SK-N-SH treated with all-trans-retinoic acid at 6 μM for 48 hours (cell line): ENCODE measurements at regions not wholly inside any gene's neighbourhood (a gene's known extent, or its start where the extent isn't known, plus 50 kb on each side); places are given as distances from the start of the nearest gene placed in this dataset.

Experiments
- ATAC-seq: fragments of 200-7000 bp; cut with Tn5 transposase; 3 replicates; pipeline ENCODE4 v1.9.1; 2020; ENCODE audit warnings: mild to moderate bottlenecking, moderate library complexity
- BACH2 ChIP-seq: fragments of 250-450 bp; sonication (Bioruptor Pico); IDR thresholded peaks from 2 replicates; pipeline ENCODE4 v1.9.0; 2021; ENCODE audit warnings: mild to moderate bottlenecking, borderline replicate concordance
- CSDC2 ChIP-seq: fragments of 250-450 bp; sonication (Bioruptor Pico); IDR thresholded peaks from 2 replicates; pipeline ENCODE4 v1.5.0; 2020; ENCODE audit warnings: mild to moderate bottlenecking, moderate library complexity
- ESRRG ChIP-seq: fragments of 250-450 bp; sonication (Bioruptor Pico); IDR thresholded peaks from 2 replicates; pipeline ENCODE4 v1.6.1; 2021; ENCODE audit warnings: mild to moderate bottlenecking
- GLIS3 ChIP-seq: fragments of 250-450 bp; sonication (Bioruptor Pico); IDR thresholded peaks from 2 replicates; pipeline ENCODE4 v1.5.0; 2020; ENCODE audit warnings: mild to moderate bottlenecking, moderate library complexity
- ISL1 ChIP-seq: fragments of 250-450 bp; sonication (Bioruptor Pico); IDR thresholded peaks from 2 replicates; pipeline ENCODE4 v2.1.2; 2022; ENCODE audit warnings: mild to moderate bottlenecking, moderate library complexity
- OSR1 ChIP-seq: fragments of 250-450 bp; sonication (Bioruptor Pico); IDR thresholded peaks from 2 replicates; pipeline ENCODE4 v1.8.0; 2022; ENCODE audit warnings: moderate library complexity, mild to moderate bottlenecking, inconsistent platforms
- PPARA ChIP-seq: fragments of 250-450 bp; sonication (Bioruptor Pico); IDR thresholded peaks from 2 replicates; pipeline ENCODE4 v1.5.0; 2020; ENCODE audit warnings: mild to moderate bottlenecking, borderline replicate concordance
- RARB ChIP-seq: fragments of 250-450 bp; sonication (Bioruptor Pico); IDR thresholded peaks from 2 replicates; pipeline ENCODE4 v1.8.0; 2021; ENCODE audit warnings: mild to moderate bottlenecking, moderate library complexity
- SNAI2 ChIP-seq: fragments of 250-450 bp; sonication (Bioruptor Pico); IDR thresholded peaks from 2 replicates; pipeline ENCODE4 v1.5.0; 2020; ENCODE audit warnings: mild to moderate bottlenecking, moderate library complexity
- TCF4 ChIP-seq: fragments of 250-450 bp; sonication (Bioruptor Pico); IDR thresholded peaks from 2 replicates; pipeline ENCODE4 v1.8.0; 2021; ENCODE audit warnings: mild to moderate bottlenecking, moderate library complexity, borderline replicate concordance
- TOX ChIP-seq: fragments of 250-450 bp; sonication (Bioruptor Pico); IDR thresholded peaks from 2 replicates; pipeline ENCODE4 v1.8.0; 2021; ENCODE audit warnings: mild to moderate bottlenecking, moderate library complexity, borderline replicate concordance
- ZC3H10 ChIP-seq: fragments of 250-450 bp; sonication (Bioruptor Pico); IDR thresholded peaks from 2 replicates; pipeline ENCODE4 v1.5.1; 2021; ENCODE audit warnings: mild to moderate bottlenecking, moderate library complexity
- ZFP3 ChIP-seq: fragments of 250-450 bp; sonication (Bioruptor Pico); IDR thresholded peaks from 2 replicates; pipeline ENCODE4 v1.5.0; 2020; ENCODE audit warnings: mild to moderate bottlenecking, moderate library complexity
- ZFP30 ChIP-seq: fragments of 450-650 bp; formaldehyde crosslinking; IDR thresholded peaks from 2 replicates; pipeline ENCODE4 v1.5.0; 2022; ENCODE audit warnings: mild to moderate bottlenecking, moderate library complexity
- ZNF565 ChIP-seq: fragments of 450-650 bp; formaldehyde crosslinking; conservative IDR thresholded peaks from 2 replicates; pipeline ENCODE4 v1.5.0; 2020; ENCODE audit warnings: low read depth, mild to moderate bottlenecking, moderate library complexity
- ZNF70 ChIP-seq: fragments of 450-650 bp; formaldehyde crosslinking; IDR thresholded peaks from 2 replicates; pipeline ENCODE4 v1.5.0; 2020; ENCODE audit warnings: mild to moderate bottlenecking, moderate library complexity
- ZNF8 ChIP-seq: fragments of 450-650 bp; formaldehyde crosslinking; IDR thresholded peaks from 2 replicates; pipeline ENCODE4 v1.5.0; 2020; ENCODE audit warnings: mild to moderate bottlenecking, moderate library complexity
- TF ChIP-seq, protein P1 (sequence below): fragments of 250-450 bp; sonication (Bioruptor Pico); IDR thresholded peaks from 2 replicates; pipeline ENCODE4 v1.8.0; 2021; ENCODE audit warnings: low read depth, mild to moderate bottlenecking, moderate library complexity, borderline replicate concordance
- TF ChIP-seq, protein P2 (sequence below): fragments of 250-450 bp; sonication (Bioruptor Pico); IDR thresholded peaks from 2 replicates; pipeline ENCODE4 v1.5.1; 2020; ENCODE audit warnings: low read depth, mild to moderate bottlenecking, moderate library complexity
- TF ChIP-seq, protein P3 (sequence below): fragments of 250-450 bp; sonication (Bioruptor Pico); IDR thresholded peaks from 2 replicates; pipeline ENCODE4 v1.5.1; 2021; ENCODE audit warnings: mild to moderate bottlenecking, moderate library complexity
- TF ChIP-seq, protein P4 (sequence below): fragments of 250-450 bp; sonication (Bioruptor Pico); IDR thresholded peaks from 2 replicates; pipeline ENCODE4 v1.5.0; 2020; ENCODE audit warnings: mild to moderate bottlenecking, moderate library complexity

DNA sequence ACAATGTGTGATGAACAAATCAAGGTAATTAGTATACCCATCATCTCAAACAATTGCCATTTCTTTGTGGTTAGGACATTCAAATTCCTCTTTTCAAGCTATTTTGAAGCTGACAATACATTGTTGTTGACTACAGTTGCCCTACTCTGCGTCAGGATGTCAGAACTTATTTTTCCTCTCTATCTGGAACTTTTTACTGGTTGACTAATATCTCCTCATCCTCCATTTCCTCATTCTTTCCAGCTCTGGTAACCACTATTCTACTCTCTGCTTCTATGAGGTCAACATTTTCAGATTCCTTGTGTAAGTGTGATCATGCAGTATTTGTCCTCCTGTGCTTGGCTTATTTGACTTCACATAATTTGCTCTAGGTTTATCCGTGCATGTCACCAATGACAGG, 240.5 kb upstream of the HS3ST1 start (continued):
- TF ChIP-seq, protein P1, sequence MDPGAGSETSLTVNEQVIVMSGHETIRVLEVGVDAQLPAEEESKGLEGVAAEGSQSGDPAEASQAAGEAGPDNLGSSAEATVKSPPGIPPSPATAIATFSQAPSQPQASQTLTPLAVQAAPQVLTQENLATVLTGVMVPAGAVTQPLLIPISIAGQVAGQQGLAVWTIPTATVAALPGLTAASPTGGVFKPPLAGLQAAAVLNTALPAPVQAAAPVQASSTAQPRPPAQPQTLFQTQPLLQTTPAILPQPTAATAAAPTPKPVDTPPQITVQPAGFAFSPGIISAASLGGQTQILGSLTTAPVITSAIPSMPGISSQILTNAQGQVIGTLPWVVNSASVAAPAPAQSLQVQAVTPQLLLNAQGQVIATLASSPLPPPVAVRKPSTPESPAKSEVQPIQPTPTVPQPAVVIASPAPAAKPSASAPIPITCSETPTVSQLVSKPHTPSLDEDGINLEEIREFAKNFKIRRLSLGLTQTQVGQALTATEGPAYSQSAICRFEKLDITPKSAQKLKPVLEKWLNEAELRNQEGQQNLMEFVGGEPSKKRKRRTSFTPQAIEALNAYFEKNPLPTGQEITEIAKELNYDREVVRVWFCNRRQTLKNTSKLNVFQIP, result no peak
- TF ChIP-seq ZFP30 (CRISPR knock-in tag), result no peak
- no peak for TF ChIP-seq ZNF70 (CRISPR knock-in tag)
- no peak for TF ChIP-seq TOX (CRISPR knock-in tag)
- no peak for TF ChIP-seq OSR1 (CRISPR knock-in tag)
- TF ChIP-seq PPARA (CRISPR knock-in tag), result no peak
- no peak for TF ChIP-seq BACH2 (CRISPR knock-in tag)

DNA sequence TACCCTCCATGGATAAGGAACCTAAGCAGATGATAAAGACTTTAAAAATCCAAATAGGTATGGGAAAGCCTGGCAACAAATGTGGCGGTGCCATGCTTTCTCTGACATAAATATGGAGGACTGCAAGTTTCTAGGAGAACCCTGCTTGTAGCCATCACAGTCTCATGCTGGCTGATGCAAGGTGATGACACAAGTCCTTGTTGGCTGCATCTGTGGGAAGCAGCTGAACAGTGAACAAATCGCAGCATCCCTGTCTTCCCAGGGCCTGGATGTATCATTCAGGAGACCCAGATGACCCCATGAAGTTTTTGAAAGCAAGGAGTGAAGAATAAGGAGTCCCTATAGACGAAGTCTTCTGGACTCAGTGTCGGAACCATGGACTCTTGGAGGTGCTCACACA, 234.4 kb upstream of the HS3ST1 start:
- no peak for ATAC-seq
- TF ChIP-seq SNAI2 (CRISPR knock-in tag) (no peak), OSR1 (CRISPR knock-in tag) (no peak), ZNF70 (CRISPR knock-in tag) (no peak), PPARA (CRISPR knock-in tag) (no peak), ZFP3 (CRISPR knock-in tag) (no peak), TOX (CRISPR knock-in tag) (no peak), TCF4 (CRISPR knock-in tag) (no peak), GLIS3 (no peak), ESRRG (CRISPR knock-in tag) (no peak), ZNF565 (CRISPR knock-in tag) (no peak), BACH2 (CRISPR knock-in tag) (no peak), RARB (CRISPR knock-in tag) (no peak), CSDC2 (CRISPR knock-in tag) (no peak), ISL1 (CRISPR knock-in tag) (no peak), ZC3H10 (CRISPR knock-in tag) (no peak), ZFP30 (CRISPR knock-in tag) (no peak)
- TF ChIP-seq, protein P2, sequence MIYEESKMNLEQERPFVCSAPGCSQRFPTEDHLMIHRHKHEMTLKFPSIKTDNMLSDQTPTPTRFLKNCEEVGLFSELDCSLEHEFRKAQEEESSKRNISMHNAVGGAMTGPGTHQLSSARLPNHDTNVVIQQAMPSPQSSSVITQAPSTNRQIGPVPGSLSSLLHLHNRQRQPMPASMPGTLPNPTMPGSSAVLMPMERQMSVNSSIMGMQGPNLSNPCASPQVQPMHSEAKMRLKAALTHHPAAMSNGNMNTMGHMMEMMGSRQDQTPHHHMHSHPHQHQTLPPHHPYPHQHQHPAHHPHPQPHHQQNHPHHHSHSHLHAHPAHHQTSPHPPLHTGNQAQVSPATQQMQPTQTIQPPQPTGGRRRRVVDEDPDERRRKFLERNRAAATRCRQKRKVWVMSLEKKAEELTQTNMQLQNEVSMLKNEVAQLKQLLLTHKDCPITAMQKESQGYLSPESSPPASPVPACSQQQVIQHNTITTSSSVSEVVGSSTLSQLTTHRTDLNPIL (CRISPR knock-in tag), result no peak
- TF ChIP-seq, protein P3, sequence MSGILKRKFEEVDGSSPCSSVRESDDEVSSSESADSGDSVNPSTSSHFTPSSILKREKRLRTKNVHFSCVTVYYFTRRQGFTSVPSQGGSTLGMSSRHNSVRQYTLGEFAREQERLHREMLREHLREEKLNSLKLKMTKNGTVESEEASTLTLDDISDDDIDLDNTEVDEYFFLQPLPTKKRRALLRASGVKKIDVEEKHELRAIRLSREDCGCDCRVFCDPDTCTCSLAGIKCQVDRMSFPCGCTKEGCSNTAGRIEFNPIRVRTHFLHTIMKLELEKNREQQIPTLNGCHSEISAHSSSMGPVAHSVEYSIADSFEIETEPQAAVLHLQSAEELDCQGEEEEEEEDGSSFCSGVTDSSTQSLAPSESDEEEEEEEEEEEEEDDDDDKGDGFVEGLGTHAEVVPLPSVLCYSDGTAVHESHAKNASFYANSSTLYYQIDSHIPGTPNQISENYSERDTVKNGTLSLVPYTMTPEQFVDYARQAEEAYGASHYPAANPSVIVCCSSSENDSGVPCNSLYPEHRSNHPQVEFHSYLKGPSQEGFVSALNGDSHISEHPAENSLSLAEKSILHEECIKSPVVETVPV (CRISPR knock-in tag), result no peak
- TF ChIP-seq, protein P1, result no peak

DNA sequence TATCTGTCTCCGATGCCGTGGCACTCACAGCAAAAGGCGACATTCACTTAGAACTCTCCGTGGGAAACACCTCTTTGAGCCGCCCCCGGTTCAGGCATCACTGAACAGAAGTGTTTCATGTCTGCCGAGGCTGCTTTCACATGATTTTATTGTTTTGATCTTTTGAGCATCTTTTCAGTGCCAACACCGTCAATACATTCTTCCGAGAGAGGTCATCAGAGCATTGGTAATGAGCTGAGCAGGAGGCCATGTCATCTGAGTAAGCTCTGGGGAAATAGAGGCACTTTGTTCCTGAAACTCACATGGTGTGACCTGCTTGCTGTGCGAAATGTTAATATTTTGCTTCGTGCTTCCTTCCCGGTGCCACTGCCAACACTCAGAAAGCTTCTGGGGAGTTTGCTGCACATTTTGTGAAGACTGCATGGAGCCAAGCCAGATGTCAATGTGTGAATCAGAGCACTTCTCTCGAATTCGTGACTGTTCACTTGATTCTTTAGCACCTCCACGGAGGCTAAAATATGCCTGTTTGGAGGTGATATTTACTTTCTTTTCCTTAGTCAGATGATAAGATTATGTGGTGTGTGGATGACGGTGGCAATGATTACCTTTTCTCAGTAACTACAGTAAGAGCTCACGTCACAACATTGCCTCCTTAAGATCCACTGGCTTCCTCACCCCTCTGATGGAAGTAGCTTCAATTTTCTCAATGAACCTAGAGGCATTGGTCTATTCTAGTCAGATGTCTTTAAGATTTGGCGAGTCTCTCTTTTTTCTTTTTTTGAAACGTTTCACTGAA, 222.3 kb upstream of the HS3ST1 start:
- TF ChIP-seq, protein P2 (CRISPR knock-in tag), result no peak
- TF ChIP-seq SNAI2 (CRISPR knock-in tag), result no peak
- no peak for TF ChIP-seq BACH2 (CRISPR knock-in tag)
- TF ChIP-seq ESRRG (CRISPR knock-in tag), result no peak
- TF ChIP-seq ZFP3 (CRISPR knock-in tag), result no peak
- no peak for TF ChIP-seq ZC3H10 (CRISPR knock-in tag)
- TF ChIP-seq, protein P4, sequence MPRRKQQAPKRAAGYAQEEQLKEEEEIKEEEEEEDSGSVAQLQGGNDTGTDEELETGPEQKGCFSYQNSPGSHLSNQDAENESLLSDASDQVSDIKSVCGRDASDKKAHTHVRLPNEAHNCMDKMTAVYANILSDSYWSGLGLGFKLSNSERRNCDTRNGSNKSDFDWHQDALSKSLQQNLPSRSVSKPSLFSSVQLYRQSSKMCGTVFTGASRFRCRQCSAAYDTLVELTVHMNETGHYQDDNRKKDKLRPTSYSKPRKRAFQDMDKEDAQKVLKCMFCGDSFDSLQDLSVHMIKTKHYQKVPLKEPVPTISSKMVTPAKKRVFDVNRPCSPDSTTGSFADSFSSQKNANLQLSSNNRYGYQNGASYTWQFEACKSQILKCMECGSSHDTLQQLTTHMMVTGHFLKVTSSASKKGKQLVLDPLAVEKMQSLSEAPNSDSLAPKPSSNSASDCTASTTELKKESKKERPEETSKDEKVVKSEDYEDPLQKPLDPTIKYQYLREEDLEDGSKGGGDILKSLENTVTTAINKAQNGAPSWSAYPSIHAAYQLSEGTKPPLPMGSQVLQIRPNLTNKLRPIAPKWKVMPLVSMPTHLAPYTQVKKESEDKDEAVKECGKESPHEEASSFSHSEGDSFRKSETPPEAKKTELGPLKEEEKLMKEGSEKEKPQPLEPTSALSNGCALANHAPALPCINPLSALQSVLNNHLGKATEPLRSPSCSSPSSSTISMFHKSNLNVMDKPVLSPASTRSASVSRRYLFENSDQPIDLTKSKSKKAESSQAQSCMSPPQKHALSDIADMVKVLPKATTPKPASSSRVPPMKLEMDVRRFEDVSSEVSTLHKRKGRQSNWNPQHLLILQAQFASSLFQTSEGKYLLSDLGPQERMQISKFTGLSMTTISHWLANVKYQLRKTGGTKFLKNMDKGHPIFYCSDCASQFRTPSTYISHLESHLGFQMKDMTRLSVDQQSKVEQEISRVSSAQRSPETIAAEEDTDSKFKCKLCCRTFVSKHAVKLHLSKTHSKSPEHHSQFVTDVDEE (CRISPR knock-in tag), result no peak
- no peak for TF ChIP-seq ISL1 (CRISPR knock-in tag)
- no peak for TF ChIP-seq ZFP30 (CRISPR knock-in tag)
- no peak for TF ChIP-seq OSR1 (CRISPR knock-in tag)
- no peak for TF ChIP-seq ZNF8 (CRISPR knock-in tag)
- TF ChIP-seq TOX (CRISPR knock-in tag), result no peak
- TF ChIP-seq TCF4 (CRISPR knock-in tag), result no peak
- TF ChIP-seq, protein P1, result no peak
- TF ChIP-seq ZNF70 (CRISPR knock-in tag), result no peak
- ATAC-seq, result no peak
